ENCODE measurements at regions not wholly inside any gene's neighbourhood (a gene's known extent, or its start where the extent isn't known, plus 50 kb on each side); places are given as distances from the start of the nearest gene placed in this dataset.

DNA sequence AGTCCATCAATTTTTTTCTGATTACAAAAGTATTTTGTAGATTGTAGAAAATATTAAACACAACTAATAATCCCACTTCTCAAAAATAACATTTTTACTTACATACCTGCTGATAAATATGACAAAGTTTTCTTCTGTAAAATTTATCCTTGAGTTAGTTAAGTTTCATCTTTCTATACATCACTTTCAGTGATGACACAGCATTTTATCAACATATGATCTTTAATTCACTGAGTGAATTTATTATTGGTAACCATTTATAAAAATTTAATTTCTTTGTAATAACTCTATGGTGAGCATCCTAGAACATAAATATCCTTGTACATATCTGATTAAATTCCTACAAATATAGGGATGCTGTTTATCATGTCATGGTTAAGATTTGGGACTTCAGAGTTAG lies 385.0 kb upstream of the SLC35B3 start:
- Histone ChIP-seq H3K27ac (ENCODE audit: low read depth, low read length) (no peak overlapping the region), H3K27me3 (ENCODE audit: control insufficient read depth, insufficient read depth, low read length) (no peaks in the 10 kb centered on the region), H3K9me3 (ENCODE audit: control insufficient read depth, insufficient read depth, low read length) (no peaks in the 10 kb centered on the region; the same call in none of the 2 replicates), H3K4me3 (ENCODE audit: low read depth, low read length) (no peak overlapping the region)
- TF ChIP-seq, protein P1, sequence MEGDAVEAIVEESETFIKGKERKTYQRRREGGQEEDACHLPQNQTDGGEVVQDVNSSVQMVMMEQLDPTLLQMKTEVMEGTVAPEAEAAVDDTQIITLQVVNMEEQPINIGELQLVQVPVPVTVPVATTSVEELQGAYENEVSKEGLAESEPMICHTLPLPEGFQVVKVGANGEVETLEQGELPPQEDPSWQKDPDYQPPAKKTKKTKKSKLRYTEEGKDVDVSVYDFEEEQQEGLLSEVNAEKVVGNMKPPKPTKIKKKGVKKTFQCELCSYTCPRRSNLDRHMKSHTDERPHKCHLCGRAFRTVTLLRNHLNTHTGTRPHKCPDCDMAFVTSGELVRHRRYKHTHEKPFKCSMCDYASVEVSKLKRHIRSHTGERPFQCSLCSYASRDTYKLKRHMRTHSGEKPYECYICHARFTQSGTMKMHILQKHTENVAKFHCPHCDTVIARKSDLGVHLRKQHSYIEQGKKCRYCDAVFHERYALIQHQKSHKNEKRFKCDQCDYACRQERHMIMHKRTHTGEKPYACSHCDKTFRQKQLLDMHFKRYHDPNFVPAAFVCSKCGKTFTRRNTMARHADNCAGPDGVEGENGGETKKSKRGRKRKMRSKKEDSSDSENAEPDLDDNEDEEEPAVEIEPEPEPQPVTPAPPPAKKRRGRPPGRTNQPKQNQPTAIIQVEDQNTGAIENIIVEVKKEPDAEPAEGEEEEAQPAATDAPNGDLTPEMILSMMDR (IDR thresholded peaks at IDR 0.05; ENCODE audit: low read depth, low read length) = no peak
- POLR2A ChIA-PET = no interaction called here
- no peak for DNase-seq (ENCODE audit: low read depth, low spot score)
- CTCF ChIA-PET = no interaction called here

DNA sequence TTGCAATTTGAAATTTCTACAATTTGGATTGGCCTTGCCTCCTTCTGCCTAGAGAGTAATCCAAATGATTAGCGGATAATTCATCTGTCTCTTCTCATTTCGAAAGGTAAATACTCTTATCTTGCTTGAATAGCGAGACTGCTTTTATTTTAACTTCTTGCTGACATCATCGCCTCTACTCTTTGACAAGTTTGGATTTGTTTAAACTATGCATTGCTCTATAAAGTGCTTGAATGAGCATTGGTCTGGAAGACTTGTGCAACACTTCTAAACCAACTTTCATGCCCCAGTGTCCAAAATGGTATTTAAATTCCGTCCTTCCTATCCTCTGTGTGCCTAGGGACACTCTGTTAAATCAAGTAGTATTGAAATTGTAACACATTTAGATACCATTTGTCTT lies 384.1 kb upstream of the SLC35B3 start:
- H3K27ac ChIP-seq (ENCODE audit: low read depth, low read length) = no peak overlapping the region
- no peak for DNase-seq (ENCODE audit: low read depth, low spot score)
- no peaks in the 10 kb centered on the region; the same call in 1 of the 2 replicates for H3K9me3 ChIP-seq (ENCODE audit: control insufficient read depth, insufficient read depth, low read length)
- CTCF ChIA-PET = no interaction called here
- no peaks in the 10 kb centered on the region for H3K27me3 ChIP-seq (ENCODE audit: control insufficient read depth, insufficient read depth, low read length)
- POLR2A ChIA-PET = no interaction called here
- no peak overlapping the region for H3K4me3 ChIP-seq (ENCODE audit: low read depth, low read length)
- TF ChIP-seq, protein P1 (IDR thresholded peaks at IDR 0.05; ENCODE audit: low read depth, low read length) = no peak

DNA sequence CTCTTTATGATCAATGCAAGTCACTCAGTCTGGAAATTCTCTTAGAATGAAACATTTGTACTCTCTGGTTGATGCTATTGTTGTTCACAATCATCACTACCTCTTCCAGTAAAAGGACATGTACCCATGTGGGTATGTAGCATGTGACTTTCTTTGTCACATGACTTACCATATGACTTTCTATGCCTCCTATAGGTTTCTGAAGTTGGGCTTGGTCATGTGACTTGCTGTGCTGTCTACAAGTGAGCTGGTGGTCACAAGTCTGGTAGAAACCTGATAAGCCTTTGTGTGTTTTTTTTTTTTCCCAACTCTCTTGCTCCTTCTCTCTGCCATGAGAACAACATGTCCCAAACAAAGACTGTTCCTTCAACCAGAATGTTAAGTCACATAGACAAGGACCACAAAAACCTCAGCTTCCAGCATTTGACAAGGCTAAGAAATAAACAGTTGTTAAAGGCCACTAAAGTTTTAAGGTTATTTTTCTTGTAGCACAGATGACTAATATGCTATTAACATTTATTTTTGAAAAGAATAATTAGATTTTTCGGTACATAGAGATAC lies 379.2 kb upstream of the SLC35B3 start:
- Histone ChIP-seq H3K9me3 (ENCODE audit: control insufficient read depth, insufficient read depth, low read length) (peaks cover 3% of the 10 kb centered on the region; the same call in 1 of the 2 replicates), H3K27me3 (ENCODE audit: control insufficient read depth, insufficient read depth, low read length) (no peaks in the 10 kb centered on the region), H3K27ac (ENCODE audit: low read depth, low read length) (no peak overlapping the region), H3K4me3 (ENCODE audit: low read depth, low read length) (no peak overlapping the region)
- ChIA-PET CTCF (no interaction called here), POLR2A (no interaction called here)
- no peak for DNase-seq (ENCODE audit: low read depth, low spot score)
- TF ChIP-seq, protein P1 (IDR thresholded peaks at IDR 0.05; ENCODE audit: low read depth, low read length) = no peak

DNA sequence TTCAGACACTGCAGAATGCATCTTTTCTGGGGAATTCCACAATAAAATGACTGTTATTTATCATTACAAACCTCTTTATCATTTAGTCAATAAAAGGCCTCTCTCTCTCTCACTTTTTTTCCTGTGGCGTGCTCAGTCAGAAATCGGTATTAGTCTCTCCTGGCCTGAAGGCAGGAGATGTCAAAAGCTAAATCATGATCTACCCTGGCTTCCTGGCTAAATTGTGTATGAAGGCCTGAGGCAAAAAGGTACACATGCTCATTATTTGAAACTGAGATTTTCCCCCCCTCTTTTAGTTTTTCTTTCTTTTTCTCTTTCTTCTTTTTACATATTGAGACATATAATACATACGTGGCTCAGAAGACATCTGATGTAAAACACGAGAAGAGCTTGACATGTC lies 375.0 kb upstream of the SLC35B3 start:
- TF ChIP-seq, protein P1 (IDR thresholded peaks at IDR 0.05; ENCODE audit: low read depth, low read length) = no peak
- peaks cover 9% of the 10 kb centered on the region for H3K9me3 ChIP-seq (ENCODE audit: control insufficient read depth, insufficient read depth, low read length)

DNA sequence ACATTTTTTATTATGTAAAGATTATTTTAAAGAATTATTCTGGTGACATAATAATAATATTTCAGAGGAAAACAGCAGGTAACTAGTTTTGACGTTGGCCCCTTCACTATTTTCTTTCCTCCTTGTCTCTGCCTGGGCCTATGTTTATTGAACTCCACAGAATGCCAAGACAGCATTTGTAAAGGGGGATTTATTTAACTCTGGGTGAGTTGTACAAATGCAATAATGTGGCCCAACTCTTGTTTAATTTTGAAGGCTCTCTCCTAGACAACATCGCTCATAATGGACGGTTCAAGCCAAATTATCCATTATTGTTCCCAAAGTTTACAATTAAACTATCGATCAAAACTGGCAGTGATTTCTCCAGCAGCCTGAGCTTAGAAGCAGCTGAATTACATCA lies 374.3 kb upstream of the SLC35B3 start:
- H3K4me3 ChIP-seq (ENCODE audit: low read depth, low read length) = no peak overlapping the region
- no peaks in the 10 kb centered on the region for H3K27me3 ChIP-seq (ENCODE audit: control insufficient read depth, insufficient read depth, low read length)
- no peak for DNase-seq (ENCODE audit: low read depth, low spot score)
- no peak overlapping the region for H3K27ac ChIP-seq (ENCODE audit: low read depth, low read length)
- ChIA-PET POLR2A (no interaction called here), CTCF (no interaction called here)
- TF ChIP-seq, protein P1 (IDR thresholded peaks at IDR 0.05; ENCODE audit: low read depth, low read length) = no peak
- H3K9me3 ChIP-seq (ENCODE audit: control insufficient read depth, insufficient read depth, low read length) = peaks cover 9% of the 10 kb centered on the region

More for the DNA sequence above, 375.0 kb upstream of the SLC35B3 start:
- no peak for DNase-seq (ENCODE audit: low read depth, low spot score)
- ChIA-PET CTCF (no interaction called here), POLR2A (no interaction called here)
- no peak overlapping the region for H3K4me3 ChIP-seq (ENCODE audit: low read depth, low read length)
- no peaks in the 10 kb centered on the region for H3K27me3 ChIP-seq (ENCODE audit: control insufficient read depth, insufficient read depth, low read length)
- no peak overlapping the region for H3K27ac ChIP-seq (ENCODE audit: low read depth, low read length)
